Activated CD4-positive, CD25-positive, alpha-beta regulatory T cell treated with anti-CD3 and anti-CD28 coated beads, Interleukin-2, amount 50 U/mL, for 24 hours (primary cell): ENCODE measurements at regions not wholly inside any gene's neighbourhood (a gene's known extent, or its start where the extent isn't known, plus 50 kb on each side); places are given as distances from the start of the nearest gene placed in this dataset.
"Not testable (repeated sequence)": the region's sequence is repeated elsewhere in the genome, so short reads cannot be mapped to it uniquely, and the experiment has no call there.

ENCODE experiments used
- ATAC-seq, 2 donors: fragments of 150-1000 bp; cut with Tn5 transposase; one replicate each; pipeline ENCODE4 v1.10.0; 2021; ENCODE audit warnings: mild to moderate bottlenecking in 1 of 2, moderate library complexity in 1 of 2

- no peak for ATAC-seq
Measured at GRCh38 chr12:105590571-105590970, 260.1 kb downstream of the C12orf75 start.

GRCh38 chr12:105595440-105595839, 264.9 kb downstream of the C12orf75 start:
- ATAC-seq, result no peak

GRCh38 chr12:105596731-105597130, 266.2 kb downstream of the C12orf75 start:
- ATAC-seq, result no peak

GRCh38 chr12:105598031-105598430, 267.5 kb downstream of the C12orf75 start:
- ATAC-seq, result no peak

- no peak for ATAC-seq
Measured at GRCh38 chr12:105600911-105601545, 270.5 kb downstream of the C12orf75 start.

- ATAC-seq, result not testable (repeated sequence)
Measured at GRCh38 chr12:105602312-105602711, 271.8 kb downstream of the C12orf75 start.

- ATAC-seq, result not testable (repeated sequence)
Measured at GRCh38 chr12:105604281-105604680, 273.8 kb downstream of the C12orf75 start.

- ATAC-seq, result not testable (repeated sequence)
Measured at GRCh38 chr12:105606613-105607012, 276.1 kb downstream of the C12orf75 start.

- not testable (repeated sequence) for ATAC-seq
Measured at GRCh38 chr12:105609001-105609400, 278.5 kb downstream of the C12orf75 start.

- no peak for ATAC-seq
Measured at GRCh38 chr12:105610459-105610858, 280.0 kb downstream of the C12orf75 start.

GRCh38 chr12:105611340-105611739, 280.8 kb downstream of the C12orf75 start:
- no peak for ATAC-seq

- no peak for ATAC-seq
Measured at GRCh38 chr12:105613269-105613668, 282.8 kb downstream of the C12orf75 start.

- no peak for ATAC-seq
Measured at GRCh38 chr12:105613887-105614286, 283.4 kb downstream of the C12orf75 start.

GRCh38 chr12:105616971-105617540, 286.6 kb downstream of the C12orf75 start:
- ATAC-seq, result no peak

GRCh38 chr12:105622220-105622619, 291.7 kb downstream of the C12orf75 start:
- no peak for ATAC-seq

GRCh38 chr12:105622846-105623736, 292.6 kb downstream of the C12orf75 start:
- no peak for ATAC-seq

- ATAC-seq, result no peak
Measured at GRCh38 chr12:105626653-105627052, 296.2 kb downstream of the C12orf75 start.

- no peak for ATAC-seq
Measured at GRCh38 chr12:105637470-105637869, 307.0 kb downstream of the C12orf75 start.

- ATAC-seq, result no peak
Measured at GRCh38 chr12:105640761-105641160, 310.3 kb downstream of the C12orf75 start.

GRCh38 chr12:105641749-105642148, 311.3 kb downstream of the C12orf75 start:
- ATAC-seq, result no peak

- ATAC-seq, result no peak
Measured at GRCh38 chr12:105644770-105645169, 314.3 kb downstream of the C12orf75 start.

GRCh38 chr12:105654606-105655005, 324.1 kb downstream of the C12orf75 start:
- no peak for ATAC-seq

GRCh38 chr12:105658389-105658788, 327.9 kb downstream of the C12orf75 start:
- ATAC-seq, result no peak
